ENCODE measurements at regions not wholly inside any gene's neighbourhood (a gene's known extent, or its start where the extent isn't known, plus 50 kb on each side); places are given as distances from the start of the nearest gene placed in this dataset.

DNA sequence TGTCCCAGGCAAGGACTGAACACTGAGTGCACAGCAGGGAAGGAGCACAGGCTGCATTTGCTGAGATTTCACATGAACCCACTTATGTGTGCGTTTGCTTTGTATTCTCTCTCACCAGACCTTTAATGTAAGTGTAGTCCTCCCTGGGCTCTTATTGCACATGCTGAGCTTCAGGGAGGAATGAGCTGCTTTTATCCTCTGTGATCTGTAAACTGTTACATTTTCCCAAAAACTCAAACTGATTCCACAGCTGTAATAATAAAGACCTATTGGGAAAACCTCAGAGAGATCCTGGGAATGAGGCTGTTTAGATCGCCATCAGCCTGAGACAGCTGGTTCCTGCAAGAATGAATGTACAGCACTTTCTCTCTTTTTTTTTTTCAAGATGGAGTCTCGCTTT, 53.6 kb upstream of the ADORA2B start:
- no peak for DNase-seq (ENCODE audit: low read depth, low spot score)
- no peak overlapping the region for H3K4me3 ChIP-seq (ENCODE audit: low read length)

DNA sequence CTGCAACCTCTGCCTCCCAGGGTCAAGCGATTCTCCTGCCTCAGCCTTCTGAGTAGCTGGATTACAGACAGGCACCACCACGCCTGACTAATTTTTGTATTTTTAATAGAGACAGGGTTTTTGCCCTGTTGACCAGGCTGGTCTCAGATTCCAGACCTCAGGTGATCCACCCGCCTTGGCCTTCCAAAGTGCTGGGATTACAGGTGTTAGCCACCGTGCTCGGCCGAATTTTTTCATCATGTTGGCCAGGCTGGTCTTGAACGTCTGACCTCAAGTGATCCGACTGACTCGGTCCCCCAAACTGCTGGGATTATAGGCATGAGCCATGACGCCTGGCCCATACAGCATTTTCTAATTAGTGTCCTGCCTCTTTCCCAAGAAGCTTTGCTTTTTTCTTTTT, 52.7 kb upstream of the ADORA2B start:
- no peak overlapping the region for H3K4me3 ChIP-seq (ENCODE audit: low read length)
- no peak for DNase-seq (ENCODE audit: low read depth, low spot score)

DNA sequence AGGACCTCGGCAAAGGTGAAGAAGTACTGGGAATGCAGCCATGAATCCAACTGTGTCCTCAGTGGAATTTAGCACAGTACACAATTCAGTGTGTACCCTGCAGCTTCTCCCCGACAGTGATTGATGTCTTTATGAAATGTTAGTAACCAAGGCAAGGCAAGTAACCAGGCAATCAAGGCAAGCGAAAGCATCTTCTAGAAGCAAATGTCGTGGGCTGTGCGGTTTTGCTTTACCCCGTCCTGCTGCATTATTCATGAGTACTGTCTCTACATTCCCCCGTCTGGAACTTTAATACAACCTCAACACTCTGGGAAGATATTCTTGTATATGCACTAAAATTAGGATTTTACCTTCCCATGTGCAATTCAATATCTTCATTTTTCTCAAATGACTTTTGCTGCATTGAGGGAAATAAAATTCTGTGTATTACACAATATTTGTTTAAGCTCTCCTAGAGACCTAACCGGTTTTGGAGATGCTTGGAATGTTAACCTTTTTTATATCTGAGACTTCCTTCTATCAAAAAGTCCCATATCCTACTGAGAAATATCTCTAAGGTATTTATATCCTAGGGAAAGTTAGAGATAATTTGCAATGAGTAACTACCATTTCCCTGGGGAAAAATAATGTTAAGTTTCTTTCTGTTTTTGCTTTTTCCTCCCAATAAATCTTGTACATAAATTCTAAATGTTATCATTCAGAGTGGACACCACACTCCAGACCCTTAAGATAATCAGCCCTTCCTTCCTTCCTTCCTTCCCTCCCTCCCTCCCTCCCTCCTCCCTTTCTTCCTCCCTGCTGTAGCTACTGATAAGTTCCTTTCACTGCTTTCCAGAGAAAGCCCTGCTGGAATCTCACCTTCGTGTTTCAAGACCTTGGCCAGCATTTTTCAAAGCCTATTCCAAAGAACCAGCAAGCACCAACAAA, 51.9 kb upstream of the ADORA2B start:
- no peak overlapping the region for H3K4me3 ChIP-seq (ENCODE audit: low read length)
- no peak for DNase-seq (ENCODE audit: low read depth, low spot score)

DNA sequence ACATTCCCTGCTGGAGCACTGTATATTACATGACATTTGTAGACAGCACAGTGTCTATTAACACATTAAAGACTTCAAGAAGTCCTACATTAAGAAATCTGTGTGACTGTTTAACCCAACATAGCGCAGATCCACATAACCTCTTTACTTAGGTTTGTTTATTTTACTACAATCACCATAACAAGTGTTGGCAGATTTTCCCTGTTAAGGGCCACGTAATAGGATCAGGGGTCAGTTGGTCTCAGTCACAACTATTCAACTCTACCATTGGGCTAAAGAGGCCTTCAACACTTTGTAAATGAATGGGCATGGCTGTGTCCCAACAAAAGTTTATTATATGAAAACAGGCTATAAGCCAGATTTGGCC, 51.3 kb upstream of the ADORA2B start:
- no peak overlapping the region for H3K4me3 ChIP-seq (ENCODE audit: low read length)
- DNase-seq (ENCODE audit: low read depth, low spot score): no peak

DNA sequence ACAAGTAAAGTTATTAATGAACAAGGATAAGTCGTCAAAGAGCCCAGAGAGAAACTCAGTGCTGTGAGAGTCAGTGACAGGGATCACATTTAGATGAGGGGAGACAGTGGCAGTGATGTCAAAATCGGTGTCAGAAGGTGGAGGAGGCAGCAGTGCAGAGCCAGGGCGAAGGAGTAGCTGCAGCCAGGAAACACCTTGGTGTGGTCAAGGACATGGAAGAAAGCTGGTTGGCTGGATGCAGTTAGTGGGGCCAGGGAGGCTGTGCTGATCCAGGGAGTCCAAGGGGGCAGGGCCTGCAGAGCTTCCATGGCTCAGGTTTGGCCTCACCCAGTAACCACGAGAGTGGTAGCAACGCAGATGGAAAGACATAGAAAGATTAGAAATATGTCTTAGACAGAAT, 50.7 kb upstream of the ADORA2B start:
- no peak for DNase-seq (ENCODE audit: low read depth, low spot score)

DNA sequence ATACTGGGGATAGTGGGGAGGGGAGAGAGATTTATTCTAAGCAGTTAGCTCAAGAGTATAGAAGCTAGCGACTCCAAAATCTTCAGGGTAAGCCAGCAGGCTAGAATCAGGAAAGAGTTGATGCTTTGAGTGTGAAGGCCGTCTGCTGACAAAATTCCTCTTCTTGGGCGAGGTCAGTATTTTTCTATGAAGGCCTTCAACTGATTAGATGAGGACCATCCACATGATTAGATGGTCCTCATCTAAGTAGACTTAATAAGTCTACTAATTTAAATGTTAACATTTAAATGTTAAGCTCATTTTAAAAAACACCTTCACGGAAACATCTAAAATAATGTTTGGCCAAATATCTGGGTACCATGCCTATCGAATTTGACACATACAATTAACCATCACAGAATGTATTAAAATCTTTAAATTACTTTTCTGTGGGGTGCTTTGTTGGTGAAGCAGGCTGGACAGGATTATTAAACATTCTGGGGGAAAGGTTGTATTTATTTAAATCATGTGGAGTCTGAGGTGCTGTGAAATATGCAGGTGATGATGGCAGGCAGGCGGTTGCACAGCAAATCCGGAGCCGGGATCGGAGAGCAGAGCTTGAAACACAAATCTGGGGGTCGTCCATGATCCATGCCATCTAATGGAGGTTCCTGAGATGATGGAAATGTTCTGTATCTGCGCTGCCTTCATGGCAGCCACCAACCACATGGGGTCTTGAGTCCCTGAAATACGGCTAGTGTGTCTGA, 49.8 kb upstream of the ADORA2B start:
- H3K4me3 ChIP-seq (ENCODE audit: low read length): no peak overlapping the region
- no peak for DNase-seq (ENCODE audit: low read depth, low spot score)

More for the DNA sequence above, 50.7 kb upstream of the ADORA2B start:
- no peak overlapping the region for H3K4me3 ChIP-seq (ENCODE audit: low read length)

Measured in Jurkat, Clone E6-1 (cell line).